ENCODE measurements at regions not wholly inside any gene's neighbourhood (a gene's known extent, or its start where the extent isn't known, plus 50 kb on each side); places are given as distances from the start of the nearest gene placed in this dataset.
"Not testable (repeated sequence)": the region's sequence is repeated elsewhere in the genome, so short reads cannot be mapped to it uniquely, and the experiment has no call there.

DNA sequence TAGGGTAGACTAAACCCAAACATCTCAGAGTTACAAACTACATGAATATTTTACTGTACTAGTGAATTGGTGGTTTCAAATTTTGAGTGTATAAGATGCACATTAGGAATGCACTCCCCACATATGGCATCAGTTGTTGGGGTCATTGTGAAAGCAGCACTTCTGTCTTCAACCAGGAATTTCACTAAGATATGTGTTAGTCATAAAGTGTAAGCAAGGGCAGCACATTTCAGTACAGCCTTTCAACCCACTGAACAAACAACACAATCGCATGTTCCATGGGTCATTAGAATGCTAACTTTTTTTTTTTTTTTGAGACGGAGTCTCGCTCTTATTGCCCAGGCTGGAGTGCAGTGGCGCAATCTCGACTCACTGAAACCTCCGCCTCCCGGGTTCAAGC lies 164.1 kb upstream of the MAP2 start:
- WGBS, 2 donors = 82 to 96% methylated on average over 7 of the region's 7 CpGs
- intact Hi-C loops (cut with DNase I) = no loop called here
- Histone ChIP-seq H3K36me3 (no peaks in the 10 kb centered on the region), H3K27ac (no peak overlapping the region), H3K27me3 (no peaks in the 10 kb centered on the region), H3K4me1 (no peaks in the 10 kb centered on the region), H3K4me3 (no peak overlapping the region), H3K9me3 (no peaks in the 10 kb centered on the region)
- TF ChIP-seq, protein P1, sequence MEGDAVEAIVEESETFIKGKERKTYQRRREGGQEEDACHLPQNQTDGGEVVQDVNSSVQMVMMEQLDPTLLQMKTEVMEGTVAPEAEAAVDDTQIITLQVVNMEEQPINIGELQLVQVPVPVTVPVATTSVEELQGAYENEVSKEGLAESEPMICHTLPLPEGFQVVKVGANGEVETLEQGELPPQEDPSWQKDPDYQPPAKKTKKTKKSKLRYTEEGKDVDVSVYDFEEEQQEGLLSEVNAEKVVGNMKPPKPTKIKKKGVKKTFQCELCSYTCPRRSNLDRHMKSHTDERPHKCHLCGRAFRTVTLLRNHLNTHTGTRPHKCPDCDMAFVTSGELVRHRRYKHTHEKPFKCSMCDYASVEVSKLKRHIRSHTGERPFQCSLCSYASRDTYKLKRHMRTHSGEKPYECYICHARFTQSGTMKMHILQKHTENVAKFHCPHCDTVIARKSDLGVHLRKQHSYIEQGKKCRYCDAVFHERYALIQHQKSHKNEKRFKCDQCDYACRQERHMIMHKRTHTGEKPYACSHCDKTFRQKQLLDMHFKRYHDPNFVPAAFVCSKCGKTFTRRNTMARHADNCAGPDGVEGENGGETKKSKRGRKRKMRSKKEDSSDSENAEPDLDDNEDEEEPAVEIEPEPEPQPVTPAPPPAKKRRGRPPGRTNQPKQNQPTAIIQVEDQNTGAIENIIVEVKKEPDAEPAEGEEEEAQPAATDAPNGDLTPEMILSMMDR (IDR thresholded peaks at IDR 0.05) = no peak
- TF ChIP-seq POLR2A (IDR thresholded peaks at IDR 0.05) = no peak
- DNase-seq = no peak

DNA sequence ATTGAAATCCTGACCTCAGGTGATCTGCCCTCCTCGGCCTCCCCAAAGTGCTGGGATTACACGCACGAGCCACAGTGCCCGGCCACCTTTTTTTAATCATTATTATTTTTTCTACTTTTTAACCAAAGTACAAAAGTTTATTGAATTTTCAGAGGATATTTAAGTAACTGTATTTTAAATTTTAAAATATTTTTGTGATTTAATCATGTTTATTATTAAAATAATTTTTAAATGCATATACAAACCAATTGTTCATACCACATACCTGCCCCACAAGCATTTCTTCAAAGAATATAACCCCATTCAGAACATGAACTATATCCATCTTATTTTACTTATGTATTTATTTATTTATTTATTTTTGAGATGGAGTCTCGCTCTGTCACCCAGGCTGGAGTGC lies 163.6 kb upstream of the MAP2 start:
- no peak for DNase-seq
- H3K36me3 ChIP-seq = no peaks in the 10 kb centered on the region
- no peak overlapping the region for H3K27ac ChIP-seq
- no peaks in the 10 kb centered on the region for H3K9me3 ChIP-seq
- H3K4me1 ChIP-seq = no peaks in the 10 kb centered on the region
- WGBS, 2 donors = 83 to 93% methylated on average over 5 of the region's 5 CpGs
- TF ChIP-seq, protein P1 (IDR thresholded peaks at IDR 0.05) = no peak
- no peak for TF ChIP-seq POLR2A (IDR thresholded peaks at IDR 0.05)
- intact Hi-C loops (cut with DNase I) = no loop called here
- H3K4me3 ChIP-seq = no peak overlapping the region
- no peaks in the 10 kb centered on the region for H3K27me3 ChIP-seq

DNA sequence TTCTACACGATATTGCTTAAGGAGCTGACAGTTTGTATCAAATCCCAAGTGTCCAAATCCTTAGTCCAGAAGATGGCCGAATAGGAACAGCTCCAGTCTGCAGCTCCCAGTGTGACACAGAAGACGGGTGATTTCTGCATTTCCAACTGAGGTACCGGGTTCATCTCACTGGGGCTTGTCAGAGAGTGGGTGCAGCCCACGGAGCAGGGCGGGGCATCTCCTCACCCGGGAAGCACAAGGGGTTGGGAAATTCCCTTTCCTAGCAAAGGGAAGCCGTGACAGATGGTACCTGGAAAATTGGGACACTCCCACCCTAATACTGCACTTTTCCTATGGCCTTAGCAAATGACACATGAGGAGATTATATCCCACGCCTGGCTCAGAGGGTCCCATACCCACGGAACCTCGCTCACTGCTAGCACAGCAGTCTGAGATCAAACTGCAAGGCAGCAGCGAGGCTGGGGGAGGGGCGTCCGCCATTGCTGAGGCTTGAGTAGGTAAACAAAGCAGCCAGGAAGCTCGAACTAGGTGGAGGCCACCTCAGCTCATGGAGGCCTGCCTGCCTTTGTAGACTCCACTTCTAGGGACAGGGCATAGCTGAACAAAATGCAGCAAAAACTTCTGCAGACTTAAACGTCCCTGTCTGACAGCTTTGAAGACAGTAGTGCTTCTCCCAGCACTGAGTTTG lies 162.3 kb upstream of the MAP2 start:
- 65 to 74% methylated on average over 4 to 9 of the region's 16 CpGs for WGBS, 2 donors
- H3K4me3 ChIP-seq; H3K27me3 ChIP-seq; DNase-seq; H3K9me3 ChIP-seq; H3K36me3 ChIP-seq; H3K4me1 ChIP-seq; intact Hi-C loops (cut with DNase I); H3K27ac ChIP-seq: not testable (repeated sequence)

DNA sequence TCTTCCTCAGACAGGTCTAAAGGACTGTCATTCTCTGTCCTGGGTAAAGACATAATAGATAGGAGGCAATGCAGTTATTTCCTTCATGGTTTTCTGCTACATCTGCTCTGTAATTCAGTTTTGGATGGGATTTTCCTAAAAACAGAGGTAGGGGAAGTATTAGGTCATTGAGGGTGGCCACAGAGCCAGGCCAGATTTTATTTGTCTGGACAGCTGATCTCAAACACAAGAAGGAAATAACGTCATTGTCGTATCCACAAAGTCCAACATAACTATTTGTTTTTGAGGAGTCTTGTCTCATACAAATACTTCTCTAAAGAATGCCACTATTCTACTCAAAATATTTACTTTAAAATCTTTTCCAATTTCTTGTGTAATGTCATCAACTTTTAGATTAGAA lies 154.8 kb upstream of the MAP2 start:
- H3K4me3 ChIP-seq = no peak overlapping the region
- 28 to 33% methylated on average over 2 of the region's 2 CpGs for WGBS, 2 donors
- no peak for DNase-seq
- no peaks in the 10 kb centered on the region for H3K27me3 ChIP-seq
- no peak overlapping the region for H3K27ac ChIP-seq
- TF ChIP-seq, protein P1 (IDR thresholded peaks at IDR 0.05) = no peak
- TF ChIP-seq POLR2A (IDR thresholded peaks at IDR 0.05) = no peak
- no peaks in the 10 kb centered on the region for H3K36me3 ChIP-seq
- no peaks in the 10 kb centered on the region for H3K9me3 ChIP-seq
- intact Hi-C loops (cut with DNase I) = no loop called here
- H3K4me1 ChIP-seq = no peaks in the 10 kb centered on the region

DNA sequence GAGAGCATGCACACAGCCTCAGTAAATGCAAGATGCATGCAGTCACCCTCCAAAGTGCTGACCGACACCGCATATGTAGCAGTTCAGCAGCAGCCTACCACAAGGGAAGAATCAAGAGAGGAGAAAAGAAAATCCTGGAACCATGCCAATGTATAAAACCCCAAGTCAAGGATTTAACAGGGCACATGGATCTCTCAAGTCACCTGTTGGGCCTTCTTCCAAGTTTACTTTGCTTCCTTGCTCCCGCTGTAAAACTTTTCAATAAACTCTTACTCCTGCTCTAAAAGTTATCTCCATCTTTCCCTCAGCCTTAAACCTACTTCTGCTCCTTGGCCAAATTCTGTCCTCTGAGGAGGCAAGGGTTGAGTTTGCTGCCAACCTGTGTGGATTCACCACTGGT lies 147.8 kb upstream of the MAP2 start:
- no peak overlapping the region for H3K27ac ChIP-seq
- no peaks in the 10 kb centered on the region for H3K4me1 ChIP-seq
- DNase-seq = no peak
- no peaks in the 10 kb centered on the region for H3K9me3 ChIP-seq
- 55 to 75% methylated on average over 3 of the region's 3 CpGs for WGBS, 2 donors
- no peak overlapping the region for H3K4me3 ChIP-seq
- no peaks in the 10 kb centered on the region for H3K36me3 ChIP-seq
- TF ChIP-seq, protein P1 (IDR thresholded peaks at IDR 0.05) = no peak
- no peak for TF ChIP-seq POLR2A (IDR thresholded peaks at IDR 0.05)
- H3K27me3 ChIP-seq = no peaks in the 10 kb centered on the region
- intact Hi-C loops (cut with DNase I) = no loop called here

DNA sequence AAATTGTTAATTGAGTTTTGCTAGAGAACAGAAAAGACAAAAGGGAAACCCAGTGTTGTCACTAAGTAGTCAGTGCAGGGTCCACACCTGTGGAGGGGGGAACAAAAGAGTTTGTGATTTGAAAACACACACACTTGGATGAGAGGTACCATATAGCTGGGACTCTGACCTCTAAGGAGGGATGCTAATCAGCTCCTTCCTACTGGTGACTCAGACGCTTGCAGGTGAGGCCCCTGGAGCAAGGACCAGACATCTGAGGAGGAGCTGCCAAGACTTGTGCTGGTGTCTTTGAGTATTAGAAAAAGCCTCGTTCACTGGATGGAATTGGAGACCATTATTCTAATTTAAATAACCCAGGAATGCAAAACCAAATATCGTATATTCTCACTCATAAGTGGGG lies 146.4 kb upstream of the MAP2 start:
- TF ChIP-seq POLR2A (IDR thresholded peaks at IDR 0.05) = no peak
- TF ChIP-seq, protein P1 (IDR thresholded peaks at IDR 0.05) = no peak

More for the DNA sequence above, 146.4 kb upstream of the MAP2 start:
- no peak overlapping the region for H3K4me3 ChIP-seq
- no peak for DNase-seq
- H3K9me3 ChIP-seq = no peaks in the 10 kb centered on the region
- H3K27ac ChIP-seq = no peak overlapping the region
- intact Hi-C loops (cut with DNase I) = no loop called here
- no peaks in the 10 kb centered on the region for H3K36me3 ChIP-seq
- H3K4me1 ChIP-seq = no peaks in the 10 kb centered on the region
- WGBS, 2 donors = 34 to 50% methylated on average over 3 of the region's 3 CpGs
- H3K27me3 ChIP-seq = no peaks in the 10 kb centered on the region

All from esophagus squamous epithelium (tissue), 5 donors.